ENCODE measurements at regions not wholly inside any gene's neighbourhood (a gene's known extent, or its start where the extent isn't known, plus 50 kb on each side); places are given as distances from the start of the nearest gene placed in this dataset.
A peak's percentile ranks its signal among the peaks of the same experiment; 100 is the strongest.
"Not testable (repeated sequence)": the region's sequence is repeated elsewhere in the genome, so short reads cannot be mapped to it uniquely, and the experiment has no call there.

DNA sequence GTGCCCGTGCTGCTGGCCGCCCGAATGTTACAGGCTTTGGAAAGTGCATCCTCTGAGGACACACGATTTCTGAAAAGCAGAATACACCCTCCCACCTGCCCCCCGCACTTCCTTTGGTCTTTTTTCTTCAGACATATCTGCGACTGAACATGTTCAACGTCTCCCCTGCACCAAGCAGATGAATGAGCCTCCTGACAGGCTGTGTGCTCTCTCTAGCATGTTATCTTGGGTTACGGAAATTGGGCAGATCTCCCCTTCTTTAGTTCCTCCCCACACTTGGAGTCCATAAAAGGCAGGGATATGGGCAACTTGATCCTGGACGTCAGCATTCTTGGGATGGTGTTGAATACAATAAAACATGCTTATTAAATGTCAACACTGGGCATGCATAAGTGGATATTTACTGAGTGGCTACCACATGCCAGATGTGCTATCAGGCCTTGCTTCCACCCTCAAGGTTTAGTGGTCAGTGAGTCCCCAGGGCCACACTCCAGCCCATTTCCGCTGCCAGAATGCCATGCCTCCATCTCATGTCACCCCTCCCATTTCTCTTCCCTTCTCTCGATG, 130.4 kb downstream of the TRIM43 start (continued):
- TF ChIP-seq EP300 (IDR thresholded peaks at IDR 0.05; ENCODE audit: borderline replicate concordance in 1 of 2, low read depth in 1 of 2, low read length in 1 of 2) (no peak), FOXM1 (IDR thresholded peaks at IDR 0.05; ENCODE audit: low read depth) (no peak), MXI1 (IDR thresholded peaks at IDR 0.05; ENCODE audit: low read depth, low read length) (no peak), POLR2AphosphoS5 (IDR thresholded peaks at IDR 0.05; ENCODE audit: low read depth, low read length) (no peak), TCF12 (IDR thresholded peaks at IDR 0.05) (no peak), GABPA (IDR thresholded peaks at IDR 0.05; ENCODE audit: low read depth) (no peak)
- TF ChIP-seq, protein P1, sequence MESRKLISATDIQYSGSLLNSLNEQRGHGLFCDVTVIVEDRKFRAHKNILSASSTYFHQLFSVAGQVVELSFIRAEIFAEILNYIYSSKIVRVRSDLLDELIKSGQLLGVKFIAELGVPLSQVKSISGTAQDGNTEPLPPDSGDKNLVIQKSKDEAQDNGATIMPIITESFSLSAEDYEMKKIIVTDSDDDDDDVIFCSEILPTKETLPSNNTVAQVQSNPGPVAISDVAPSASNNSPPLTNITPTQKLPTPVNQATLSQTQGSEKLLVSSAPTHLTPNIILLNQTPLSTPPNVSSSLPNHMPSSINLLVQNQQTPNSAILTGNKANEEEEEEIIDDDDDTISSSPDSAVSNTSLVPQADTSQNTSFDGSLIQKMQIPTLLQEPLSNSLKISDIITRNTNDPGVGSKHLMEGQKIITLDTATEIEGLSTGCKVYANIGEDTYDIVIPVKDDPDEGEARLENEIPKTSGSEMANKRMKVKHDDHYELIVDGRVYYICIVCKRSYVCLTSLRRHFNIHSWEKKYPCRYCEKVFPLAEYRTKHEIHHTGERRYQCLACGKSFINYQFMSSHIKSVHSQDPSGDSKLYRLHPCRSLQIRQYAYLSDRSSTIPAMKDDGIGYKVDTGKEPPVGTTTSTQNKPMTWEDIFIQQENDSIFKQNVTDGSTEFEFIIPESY (IDR thresholded peaks at IDR 0.05; ENCODE audit: borderline replicate concordance, low read depth) = no peak

DNA sequence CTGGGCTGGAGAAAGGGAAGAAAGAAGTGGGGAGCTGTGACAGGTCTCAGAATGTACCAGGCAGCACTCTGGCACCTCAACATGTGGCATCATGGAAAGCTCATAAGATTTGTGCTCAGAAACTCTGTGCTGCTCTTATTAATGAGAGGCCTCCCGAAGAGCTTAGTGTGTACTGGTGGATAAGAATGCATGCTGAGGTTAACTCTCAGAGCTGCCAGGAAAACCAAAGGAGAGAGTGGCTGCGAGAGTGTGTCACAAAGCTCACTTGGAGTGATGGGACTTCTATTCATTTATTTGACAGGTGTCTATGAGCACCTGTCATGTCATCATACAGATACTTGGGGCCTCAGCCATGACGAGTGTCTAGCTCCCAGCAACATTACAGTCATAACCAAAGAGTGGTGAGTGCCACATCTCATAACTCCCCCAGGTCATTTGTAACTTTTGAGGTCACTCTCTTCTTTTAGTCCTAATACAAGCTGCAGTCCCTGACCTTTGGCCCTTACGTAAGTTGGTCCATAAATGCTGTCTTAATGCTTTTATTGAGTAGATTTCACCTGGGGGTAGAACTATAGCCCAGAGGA, 131.9 kb downstream of the TRIM43 start:
- CTCF ChIA-PET = interaction anchor here (1.0 kb wide), 1 partner anchor 335 kb away, joined by 3 read pairs; no protein-coding TSS in a partner anchor
- POLR2A ChIA-PET; H3K27ac ChIP-seq (ENCODE audit: low read depth in 2 of 2, low read length in 1 of 2); DNase-seq; H3K36me3 ChIP-seq (replicated peaks in 1 of 2; ENCODE audit: control insufficient read depth in 1 of 2, insufficient read depth in 2 of 2, low read length in 1 of 2); H3K79me2 ChIP-seq (ENCODE audit: insufficient read depth); H3K4me1 ChIP-seq (ENCODE audit: control insufficient read depth in 1 of 2, insufficient read depth in 2 of 2, low read depth in 1 of 2, low read length in 1 of 2); H3K4me3 ChIP-seq (ENCODE audit: low read depth in 2 of 2, low read length in 1 of 2); H3K9me2 ChIP-seq; H3K27me3 ChIP-seq (ENCODE audit: insufficient read depth); H2AFZ ChIP-seq (ENCODE audit: low read depth); H3K4me2 ChIP-seq; H3K9me3 ChIP-seq; H4K20me1 ChIP-seq (ENCODE audit: insufficient read depth); H3F3A ChIP-seq (replicated peaks; ENCODE audit: insufficient read depth); H3K9ac ChIP-seq: not testable (repeated sequence)
- 44% methylated on average over 4 of the region's 4 CpGs for WGBS (ENCODE audit: low lambda C conversion rate)

DNA sequence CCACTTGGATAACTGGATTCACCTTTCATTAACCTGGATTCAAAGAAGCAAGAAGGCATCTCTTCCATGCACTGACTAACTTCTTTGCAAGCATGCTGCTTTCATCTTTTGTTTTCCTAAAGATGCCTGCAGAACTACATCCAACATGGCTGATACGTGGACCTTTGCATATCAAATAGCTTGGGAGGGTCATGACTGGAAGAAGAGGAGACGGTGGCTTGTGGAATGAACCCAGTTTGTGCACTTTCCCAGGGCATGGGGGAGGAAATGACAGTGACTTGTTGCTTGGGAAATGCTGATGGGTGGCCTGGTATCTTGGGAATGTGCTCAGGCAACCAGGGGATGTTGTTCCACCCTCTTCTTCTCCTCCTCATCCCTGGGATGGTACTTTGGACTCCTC, 133.4 kb downstream of the TRIM43 start:
- H3K4me2 ChIP-seq; H3K27ac ChIP-seq (ENCODE audit: low read depth in 2 of 2, low read length in 1 of 2); POLR2A ChIA-PET; H3K4me3 ChIP-seq (ENCODE audit: low read depth in 2 of 2, low read length in 1 of 2); H3K9ac ChIP-seq; H3K4me1 ChIP-seq (ENCODE audit: control insufficient read depth in 1 of 2, insufficient read depth in 2 of 2, low read depth in 1 of 2, low read length in 1 of 2); H3K36me3 ChIP-seq (replicated peaks in 1 of 2; ENCODE audit: control insufficient read depth in 1 of 2, insufficient read depth in 2 of 2, low read length in 1 of 2); H3K27me3 ChIP-seq (ENCODE audit: insufficient read depth); DNase-seq; H3F3A ChIP-seq (replicated peaks; ENCODE audit: insufficient read depth); H4K20me1 ChIP-seq (ENCODE audit: insufficient read depth); H3K9me2 ChIP-seq; H3K9me3 ChIP-seq; H3K79me2 ChIP-seq (ENCODE audit: insufficient read depth); CTCF ChIA-PET: not testable (repeated sequence)
- WGBS (ENCODE audit: low lambda C conversion rate) = 12% methylated on average over 2 of the region's 2 CpGs
- peak overlapping the region; percentile 41; the same call in 1 of the 2 replicates for H2AFZ ChIP-seq (ENCODE audit: low read depth)

DNA sequence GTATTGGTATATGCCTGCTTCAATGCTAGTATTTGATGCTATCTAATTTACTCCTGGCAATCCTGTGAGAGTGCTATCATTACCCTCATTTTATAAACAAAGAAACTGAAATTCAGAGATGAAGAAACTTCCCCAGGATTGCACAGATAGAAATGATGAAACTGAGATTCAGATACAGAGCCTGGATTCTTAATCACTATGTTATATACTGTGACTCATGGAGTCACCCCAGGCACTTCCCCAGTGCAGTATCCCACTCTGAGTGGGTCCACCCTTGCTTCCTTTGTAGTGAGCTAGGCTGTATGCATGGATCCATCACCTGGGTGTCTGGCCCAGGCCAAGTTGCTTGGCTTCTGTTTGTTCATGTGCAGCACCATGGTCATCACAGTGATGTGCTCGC, 133.9 kb downstream of the TRIM43 start:
- H2AFZ ChIP-seq (ENCODE audit: low read depth); H3K9me2 ChIP-seq; CTCF ChIA-PET; H3K79me2 ChIP-seq (ENCODE audit: insufficient read depth); H3K4me1 ChIP-seq (ENCODE audit: control insufficient read depth in 1 of 2, insufficient read depth in 2 of 2, low read depth in 1 of 2, low read length in 1 of 2); POLR2A ChIA-PET; H3K9me3 ChIP-seq; H3K4me3 ChIP-seq (ENCODE audit: low read depth in 2 of 2, low read length in 1 of 2); H3K36me3 ChIP-seq (replicated peaks in 1 of 2; ENCODE audit: control insufficient read depth in 1 of 2, insufficient read depth in 2 of 2, low read length in 1 of 2); DNase-seq; H3K4me2 ChIP-seq; H3K27ac ChIP-seq (ENCODE audit: low read depth in 2 of 2, low read length in 1 of 2); H4K20me1 ChIP-seq (ENCODE audit: insufficient read depth); H3F3A ChIP-seq (replicated peaks; ENCODE audit: insufficient read depth); H3K27me3 ChIP-seq (ENCODE audit: insufficient read depth); H3K9ac ChIP-seq: not testable (repeated sequence)
- whole genome bisulfite sequencing (ENCODE audit: low lambda C conversion rate) = 36% methylated on average over 1 of the region's 1 CpG

DNA sequence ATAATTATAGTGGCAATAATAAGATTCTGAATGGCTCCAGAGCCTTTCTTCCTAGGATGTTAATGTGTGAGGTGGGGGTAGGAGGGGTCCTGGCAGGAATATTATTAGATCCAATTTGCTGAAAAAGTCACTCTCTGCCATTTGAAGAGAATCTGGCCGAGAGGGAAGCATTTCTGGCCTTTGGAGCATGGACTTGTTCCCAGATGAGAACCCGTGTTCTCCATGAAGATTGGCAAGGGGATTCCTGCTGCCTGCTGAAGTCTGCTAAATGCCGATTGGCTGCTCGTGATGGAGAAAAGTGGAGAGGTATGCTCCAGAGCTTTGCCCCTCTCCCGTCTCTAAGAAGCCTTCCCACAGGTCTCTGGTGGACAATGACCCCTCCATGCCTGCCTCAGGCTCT, 135.6 kb downstream of the TRIM43 start:
- H3K4me3 ChIP-seq (ENCODE audit: low read depth in 2 of 2, low read length in 1 of 2); H3K9me3 ChIP-seq; H3K9ac ChIP-seq; H3K27me3 ChIP-seq (ENCODE audit: insufficient read depth); H3K27ac ChIP-seq (ENCODE audit: low read depth in 2 of 2, low read length in 1 of 2); POLR2A ChIA-PET; H3F3A ChIP-seq (replicated peaks; ENCODE audit: insufficient read depth); H3K79me2 ChIP-seq (ENCODE audit: insufficient read depth); H3K4me2 ChIP-seq; H3K9me2 ChIP-seq; CTCF ChIA-PET; H2AFZ ChIP-seq (ENCODE audit: low read depth); H3K4me1 ChIP-seq (ENCODE audit: control insufficient read depth in 1 of 2, insufficient read depth in 2 of 2, low read depth in 1 of 2, low read length in 1 of 2); DNase-seq; H4K20me1 ChIP-seq (ENCODE audit: insufficient read depth); H3K36me3 ChIP-seq (replicated peaks in 1 of 2; ENCODE audit: control insufficient read depth in 1 of 2, insufficient read depth in 2 of 2, low read length in 1 of 2): not testable (repeated sequence)
- 45% methylated on average over 5 of the region's 5 CpGs for WGBS (ENCODE audit: low lambda C conversion rate)
